IPS DF 4.7 (cell line): ENCODE measurements at regions not wholly inside any gene's neighbourhood (a gene's known extent, or its start where the extent isn't known, plus 50 kb on each side); places are given as distances from the start of the nearest gene placed in this dataset.

Source experiments
- DNase-seq: peaks from one replicate; pipeline ENCODE4 v3.0.0-alpha.2; 2013; ENCODE audit warnings: low spot score; ENCODE audit errors: extremely low read depth

DNA sequence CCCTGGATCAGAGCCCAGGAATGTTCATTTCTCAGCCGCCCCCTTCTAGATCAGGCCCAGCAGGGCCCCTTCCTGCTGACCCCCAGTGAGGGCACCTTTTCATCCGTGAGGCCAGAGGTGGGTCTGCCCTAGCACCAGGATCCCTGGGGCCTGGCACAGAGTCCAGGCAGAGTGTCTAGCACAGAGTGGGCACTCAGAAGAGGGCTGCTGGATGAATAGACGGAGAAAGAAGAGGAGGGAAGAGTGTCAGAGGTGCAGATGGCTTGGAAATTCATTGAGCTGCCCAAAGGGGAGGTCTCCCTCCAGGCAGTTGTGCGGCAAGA lies 106.5 kb downstream of the CPZ start:
- DNase-seq: no peak

DNA sequence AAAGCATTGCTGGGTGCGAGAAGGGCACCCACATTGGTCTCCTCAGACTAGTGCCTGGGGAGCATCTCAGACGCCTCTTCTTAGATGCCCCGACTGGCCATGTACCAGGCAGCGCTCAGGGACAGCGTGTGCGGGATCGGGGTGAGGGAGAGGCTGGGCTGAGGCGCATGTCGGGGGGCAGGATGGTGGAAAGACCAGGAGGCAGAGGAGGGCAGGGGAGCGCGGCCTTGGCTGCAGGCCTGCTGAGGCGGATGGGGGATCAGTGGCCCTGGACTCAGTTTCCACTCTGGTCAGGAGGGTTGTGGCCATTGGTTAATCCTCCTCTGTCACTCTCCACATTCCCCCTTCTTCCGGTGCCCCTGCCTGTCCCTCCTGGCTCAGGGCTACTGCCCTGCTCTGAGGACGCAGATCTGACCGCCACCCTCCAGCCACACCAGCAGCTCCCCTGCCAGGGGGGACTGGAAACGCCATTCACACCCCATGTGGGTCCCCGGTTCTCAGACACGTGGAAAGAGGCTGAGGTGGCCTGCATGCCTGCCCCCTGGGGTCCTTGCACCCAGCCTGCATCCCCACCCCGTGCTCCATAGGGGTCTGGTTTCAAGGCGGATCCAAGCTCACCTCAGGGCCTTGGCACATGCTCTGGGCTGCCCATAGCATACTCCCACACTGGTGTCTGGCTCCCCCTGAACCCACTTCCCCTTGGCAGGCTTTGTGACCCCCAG lies 105.9 kb downstream of the CPZ start:
- DNase-seq: no peak

DNA sequence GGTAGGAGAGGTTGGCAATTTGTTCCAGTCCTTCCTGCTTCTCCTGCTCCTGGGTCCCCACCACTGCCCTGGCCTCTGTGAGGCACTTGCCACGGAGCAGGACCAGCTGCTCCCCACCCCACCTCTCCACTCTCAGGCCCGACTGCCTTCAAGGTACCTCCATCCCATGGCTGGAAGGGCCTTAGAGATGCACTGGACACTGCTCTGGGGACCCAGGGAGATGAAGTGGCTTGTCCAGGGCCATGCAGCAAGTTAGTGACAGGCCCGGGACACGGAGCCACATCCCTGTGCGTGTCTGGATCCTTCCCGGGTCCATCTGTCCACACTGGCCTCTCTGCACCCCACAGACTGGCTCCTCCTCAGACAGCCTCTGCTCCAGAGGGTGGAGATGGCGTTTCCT lies 105.3 kb downstream of the CPZ start:
- DNase-seq: no peak

DNA sequence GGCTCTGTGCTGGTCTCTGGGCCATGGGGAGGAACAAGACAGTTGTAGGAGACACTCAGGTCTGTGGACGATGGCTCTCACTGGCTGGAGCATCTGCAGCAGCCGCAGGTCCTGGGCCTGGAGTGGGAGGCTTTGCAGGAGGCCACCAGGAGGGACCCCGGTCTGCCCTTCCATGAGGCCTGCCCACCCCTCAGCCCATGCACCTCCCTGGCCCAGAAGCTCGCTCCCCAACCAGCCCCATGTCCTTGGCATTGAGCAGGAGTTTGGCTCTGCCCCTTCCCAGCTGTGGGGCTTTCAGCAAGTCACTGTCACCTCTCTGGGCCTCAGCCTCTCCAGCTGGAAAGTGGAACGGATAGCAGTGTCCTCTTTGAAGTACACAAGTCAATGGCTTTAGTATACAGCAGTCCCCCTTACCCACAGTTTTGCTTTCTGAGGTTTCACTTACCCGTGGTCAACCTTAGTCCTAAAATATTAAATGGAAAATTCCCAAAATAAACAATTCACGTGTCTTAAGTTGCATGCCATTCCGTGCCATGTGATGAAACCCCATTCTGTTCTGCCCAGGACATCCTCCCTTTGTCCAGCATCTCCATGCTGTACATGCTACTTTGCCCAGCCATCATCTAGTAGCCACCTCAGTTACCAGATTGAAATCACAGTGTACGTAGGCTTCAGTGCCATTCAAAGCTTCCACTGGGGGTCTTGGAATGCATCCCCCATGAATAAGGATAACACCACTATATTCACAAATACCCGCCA lies 104.0 kb downstream of the CPZ start:
- no peak for DNase-seq

DNA sequence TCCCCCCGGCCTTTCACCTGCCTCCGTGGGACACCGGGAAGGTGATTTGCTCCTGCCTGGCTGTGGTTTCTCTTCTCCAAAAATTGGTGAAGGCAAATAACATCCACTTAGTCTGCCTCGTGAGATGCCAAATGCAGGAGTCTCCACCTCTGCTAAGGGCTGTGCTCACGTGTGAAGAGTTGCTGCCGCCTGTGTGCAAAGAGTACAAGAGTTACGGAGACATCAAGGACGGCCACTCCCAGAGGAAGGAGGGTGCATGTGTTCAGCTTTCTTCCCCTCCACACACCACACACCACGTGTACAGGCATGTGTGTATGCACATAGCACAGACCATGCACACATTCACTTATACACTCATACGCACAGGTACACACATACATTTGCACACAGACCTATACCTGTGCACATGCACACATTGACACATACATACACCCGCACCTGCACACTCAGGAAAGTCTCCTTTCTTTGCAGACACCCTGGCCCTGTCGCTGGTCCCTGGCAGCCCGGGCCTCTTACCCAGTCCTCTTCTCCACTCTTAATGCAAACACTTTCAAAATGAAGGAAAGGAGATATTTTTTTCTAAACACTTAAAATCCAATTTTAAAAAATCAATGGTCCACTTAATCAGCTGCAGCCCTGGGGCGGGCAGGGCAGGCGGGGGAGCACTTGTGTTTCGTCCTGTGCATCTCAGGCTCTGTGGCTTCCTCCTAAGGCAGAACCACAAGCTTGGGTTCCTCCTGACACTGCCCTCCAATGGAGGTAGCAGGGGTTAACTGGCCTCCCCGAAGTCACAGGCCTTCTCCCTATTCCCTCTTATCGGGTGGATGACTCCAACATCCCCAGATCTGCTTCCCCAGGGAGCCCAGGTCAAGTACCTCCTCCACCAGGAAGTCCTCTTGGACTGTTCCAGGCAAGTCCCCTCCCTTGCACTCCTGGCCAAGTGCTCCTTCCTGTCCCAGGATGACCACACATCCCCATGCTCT lies 103.0 kb downstream of the CPZ start:
- no peak for DNase-seq

DNA sequence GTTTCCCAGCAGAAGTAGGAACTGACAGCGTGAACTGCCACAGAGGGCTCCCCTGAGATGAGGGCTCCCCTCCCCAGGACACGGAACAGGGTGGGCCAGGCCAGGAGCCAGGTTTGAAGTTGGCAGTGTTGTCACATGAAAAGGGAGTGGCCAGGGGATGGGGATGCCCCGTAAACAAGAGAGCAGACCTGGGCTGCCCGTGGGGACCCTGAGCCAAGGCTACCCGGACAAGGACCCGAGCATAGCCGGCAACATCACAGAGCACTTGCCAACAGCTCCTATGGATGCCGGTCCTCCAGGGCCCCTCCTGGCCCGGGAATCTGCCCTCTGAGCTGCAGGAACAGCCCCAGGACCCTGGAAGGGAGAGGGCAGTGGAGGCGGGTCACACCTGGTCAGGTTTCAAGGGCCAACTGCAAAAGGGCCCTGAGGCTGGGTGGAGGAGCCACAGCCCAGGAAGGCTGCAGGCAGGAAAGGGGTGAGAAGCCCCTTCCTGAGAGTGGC lies 102.1 kb downstream of the CPZ start:
- DNase-seq: no peak

DNA sequence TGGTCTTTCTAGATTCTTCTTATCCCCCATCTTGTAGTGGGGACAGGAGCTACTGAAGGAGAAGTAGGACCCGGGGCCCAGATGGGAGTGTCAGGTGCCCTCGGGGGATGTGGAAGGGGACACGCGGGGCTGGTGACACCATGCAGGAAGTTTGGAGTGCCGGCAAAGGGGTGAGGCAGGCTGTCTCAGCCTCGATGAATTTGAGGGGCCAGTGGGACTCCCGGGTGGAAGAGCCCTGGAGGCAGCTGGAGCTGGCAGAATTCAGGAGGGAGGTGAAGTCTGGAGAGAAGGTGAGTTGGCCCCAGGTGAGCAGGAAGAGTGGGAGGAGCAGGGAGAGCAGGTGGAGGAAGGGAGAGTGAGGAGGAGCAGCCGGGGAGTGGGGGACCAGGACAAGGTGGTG lies 101.7 kb downstream of the CPZ start:
- no peak for DNase-seq

DNA sequence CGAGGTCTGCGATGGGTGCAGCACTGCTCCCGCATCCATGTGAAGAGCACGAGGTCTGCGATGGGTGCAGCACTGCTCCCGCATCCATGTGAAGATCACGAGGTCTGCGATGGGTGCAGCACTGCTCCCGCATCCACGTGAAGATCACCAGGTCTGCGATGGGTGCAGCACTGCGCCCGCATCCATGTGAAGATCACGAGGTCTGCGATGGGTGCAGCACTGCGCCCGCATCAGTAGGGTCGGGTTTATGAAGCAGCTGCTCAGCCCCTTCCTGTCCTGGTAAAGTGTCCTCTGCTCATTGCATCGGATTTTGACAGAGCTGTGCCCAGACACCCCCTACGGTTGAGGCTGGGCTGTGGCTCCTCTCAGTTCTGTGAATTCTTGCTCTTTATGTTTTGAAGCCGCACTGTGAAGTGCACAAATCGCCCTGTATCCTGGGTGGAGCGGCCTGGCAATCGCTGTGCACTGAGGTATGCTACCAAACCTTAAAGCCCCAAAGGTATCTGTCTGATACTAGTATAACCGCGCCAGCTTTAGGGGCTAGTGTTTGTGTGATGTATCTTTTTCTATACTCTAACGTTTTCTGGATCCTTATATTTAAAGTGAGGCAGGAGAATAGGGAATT lies 98.7 kb downstream of the CPZ start:
- no peak for DNase-seq

DNA sequence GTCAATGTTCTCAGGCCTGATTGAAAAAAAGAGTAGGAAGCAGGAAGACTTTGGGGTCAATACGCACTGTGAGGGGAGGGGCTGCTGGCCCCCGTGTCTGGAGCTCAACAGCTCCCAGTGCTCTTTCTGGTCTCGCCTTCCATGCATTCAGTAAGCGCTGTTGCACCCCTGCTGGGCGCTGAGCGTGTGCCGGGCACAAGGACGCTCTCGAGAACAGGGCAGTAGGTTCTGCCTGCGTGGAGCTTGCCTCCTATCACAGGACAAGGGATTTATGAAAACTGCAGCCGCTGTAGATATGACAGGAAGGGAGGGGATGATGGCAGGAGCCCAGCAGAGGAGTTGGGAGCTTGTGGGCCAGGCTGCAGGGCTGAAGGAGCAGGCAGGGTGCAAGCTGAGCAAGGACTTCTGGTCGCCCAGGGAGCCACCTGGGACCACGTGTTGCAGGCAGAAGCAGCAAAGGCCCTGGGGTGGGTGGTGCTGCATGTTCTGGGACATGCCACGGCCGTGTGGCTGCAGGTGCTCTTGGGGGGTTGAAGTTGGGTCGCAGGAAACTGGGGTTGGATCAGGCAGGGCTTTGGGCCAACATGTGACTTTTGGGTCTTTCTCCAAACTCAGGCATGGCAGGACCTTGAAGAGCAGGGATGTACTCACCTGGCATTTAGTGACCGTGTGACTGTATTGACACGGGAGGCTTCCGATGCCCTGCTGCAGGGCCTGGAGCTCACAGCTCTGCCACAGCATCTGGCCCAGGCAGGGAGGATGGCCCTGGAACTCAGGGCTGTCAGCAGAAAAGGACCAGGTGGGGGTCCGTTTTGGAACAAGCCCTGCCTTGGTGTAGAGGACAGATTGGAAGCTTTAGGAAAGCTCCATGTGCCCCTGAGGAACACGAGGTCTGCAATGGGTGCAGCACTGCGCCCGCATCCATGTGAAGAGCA lies 97.9 kb downstream of the CPZ start:
- no peak for DNase-seq

DNA sequence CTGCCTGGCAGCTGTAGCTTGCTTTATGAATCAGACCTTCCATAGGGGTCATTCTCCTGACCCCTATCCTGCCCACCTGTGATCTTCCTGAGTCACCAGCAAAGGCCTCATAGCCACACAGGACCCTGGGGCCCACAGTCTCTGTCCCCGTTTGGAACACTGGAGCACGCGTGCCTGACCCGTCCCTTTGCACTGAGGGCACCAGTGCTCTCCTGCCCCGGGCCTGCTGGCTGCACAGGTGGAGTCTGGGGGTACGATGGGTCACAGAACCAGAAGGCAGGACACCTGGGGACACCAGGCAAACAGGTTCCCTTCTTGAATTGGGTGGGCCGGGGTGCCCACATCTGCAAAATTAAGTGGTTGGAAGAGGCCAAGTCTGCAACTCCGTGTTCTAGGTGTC lies 97.2 kb downstream of the CPZ start:
- DNase-seq: no peak

DNA sequence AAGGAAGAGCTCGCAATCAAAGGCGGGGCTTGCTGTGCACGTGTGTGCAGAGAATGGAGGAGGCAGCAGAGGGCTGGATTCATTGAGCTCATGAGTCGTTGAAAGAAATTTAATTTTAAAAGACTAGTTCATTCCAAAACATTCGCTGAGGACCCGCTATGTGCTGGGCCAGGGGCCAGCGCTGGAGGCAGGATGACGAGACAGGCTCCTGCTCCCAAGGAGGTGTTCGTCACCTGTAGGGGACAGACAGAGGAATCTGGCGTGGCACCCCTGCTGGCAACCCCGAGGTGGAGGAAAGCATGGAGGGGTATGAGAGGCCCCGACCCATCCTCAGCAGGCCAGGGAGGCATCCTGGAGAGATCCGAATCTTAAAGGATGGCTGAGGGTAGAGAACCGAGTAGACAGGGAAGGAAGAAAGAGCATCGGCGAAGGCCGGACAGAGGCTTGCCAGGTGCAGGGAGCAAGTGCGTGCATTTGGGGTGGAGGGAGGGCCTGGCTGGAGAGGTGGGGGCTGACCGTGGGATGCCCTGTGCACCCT lies 96.4 kb downstream of the CPZ start:
- no peak for DNase-seq

DNA sequence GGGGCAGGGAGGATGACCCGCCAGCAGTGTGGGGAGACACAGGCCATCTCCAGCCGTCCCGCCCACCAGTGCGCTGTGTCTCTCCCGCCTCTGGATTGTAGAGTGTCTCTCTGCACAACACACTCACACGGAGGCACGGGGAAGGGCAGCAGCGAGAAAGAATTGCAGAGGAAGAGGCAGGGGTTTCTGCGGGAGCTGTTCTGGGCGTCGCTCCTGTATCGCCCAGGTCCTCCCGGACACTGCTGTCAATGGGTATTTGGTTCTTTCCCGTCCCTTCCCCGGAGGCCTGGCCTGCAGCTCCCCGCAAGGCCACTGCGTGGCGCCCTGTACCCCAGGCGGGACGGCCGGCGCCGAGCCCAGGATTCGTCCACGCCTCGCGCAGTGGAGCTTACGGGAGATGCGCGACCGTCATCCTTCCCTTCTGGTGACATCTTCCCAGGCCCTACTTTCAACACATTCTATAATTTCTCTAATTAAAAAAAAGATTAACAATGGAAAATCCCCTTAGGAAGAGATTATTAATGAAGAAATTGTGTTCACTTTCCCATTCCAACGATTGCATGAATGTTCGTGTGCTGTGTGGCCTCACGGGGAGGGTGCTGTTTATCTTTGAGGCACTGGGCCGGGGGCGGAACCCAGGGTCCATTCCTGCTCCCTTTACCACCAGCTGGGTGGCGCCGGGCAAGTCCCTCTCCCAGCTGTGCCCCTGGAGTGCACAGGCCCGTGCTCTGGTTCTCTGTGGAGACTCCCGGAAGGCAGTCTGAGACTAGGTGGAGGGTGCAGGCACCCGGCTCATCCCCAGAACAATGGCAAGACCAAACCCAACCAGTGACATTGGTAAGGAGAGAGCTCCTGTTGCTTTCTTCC lies 95.7 kb downstream of the CPZ start:
- peak; percentile 33 for DNase-seq

DNA sequence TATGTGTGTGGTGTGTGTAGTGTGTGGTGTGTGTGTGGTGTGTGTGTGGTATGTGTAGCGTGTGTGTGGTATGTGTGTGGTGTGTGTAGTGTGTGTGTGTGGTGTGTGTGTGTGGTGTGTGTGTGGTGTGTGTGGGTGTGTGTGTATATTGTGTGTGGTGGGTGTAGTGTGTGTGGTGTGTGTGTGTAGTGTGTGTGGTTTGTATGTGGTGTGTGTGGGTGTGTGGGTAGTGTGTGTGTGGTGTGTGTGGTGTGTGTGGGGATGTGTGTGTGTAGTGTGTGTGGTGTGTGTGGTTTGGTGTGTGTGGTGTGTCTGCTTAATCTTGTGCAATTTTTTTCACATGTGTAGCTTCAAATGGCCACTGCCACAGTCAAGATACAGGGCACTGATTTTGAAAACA lies 94.5 kb downstream of the CPZ start:
- DNase-seq: no peak

DNA sequence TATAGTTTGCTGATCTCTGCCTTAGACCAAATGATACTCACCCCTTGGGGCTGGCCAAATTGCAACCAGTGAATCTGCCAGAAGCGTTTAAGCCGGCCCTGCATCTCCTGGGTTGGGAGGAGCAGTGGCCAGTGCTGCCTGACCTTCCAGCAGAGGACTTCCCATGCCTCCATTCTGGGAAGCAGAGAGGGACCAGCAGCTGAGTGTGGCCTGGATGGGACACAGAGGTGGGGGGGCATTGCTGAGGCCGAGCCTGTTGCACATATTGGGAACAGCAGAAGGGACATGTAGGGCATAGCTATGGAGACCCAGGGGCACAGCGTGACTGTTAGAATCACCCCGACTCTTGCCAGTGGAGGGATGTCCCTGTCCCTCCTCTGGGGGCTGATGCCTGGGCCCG lies 93.3 kb downstream of the CPZ start:
- DNase-seq: no peak

DNA sequence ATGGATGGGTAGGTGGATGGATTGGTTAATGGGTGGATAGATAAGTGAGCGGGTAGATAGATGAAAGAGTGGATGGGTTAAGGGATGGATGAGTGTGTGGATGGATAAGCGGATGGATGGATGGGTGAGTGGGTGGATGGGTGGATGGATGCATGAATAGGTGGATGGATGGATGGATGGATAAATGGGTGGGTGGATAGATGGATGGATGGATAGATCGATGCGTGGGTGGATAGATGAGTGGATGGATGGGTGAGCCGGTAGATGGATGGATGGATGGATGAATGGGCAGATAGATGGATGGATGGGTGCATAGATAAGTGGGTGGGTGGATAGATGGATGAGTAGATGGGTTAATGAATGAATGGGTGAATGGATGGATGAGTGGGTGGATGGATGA lies 90.9 kb downstream of the CPZ start:
- DNase-seq: no peak

DNA sequence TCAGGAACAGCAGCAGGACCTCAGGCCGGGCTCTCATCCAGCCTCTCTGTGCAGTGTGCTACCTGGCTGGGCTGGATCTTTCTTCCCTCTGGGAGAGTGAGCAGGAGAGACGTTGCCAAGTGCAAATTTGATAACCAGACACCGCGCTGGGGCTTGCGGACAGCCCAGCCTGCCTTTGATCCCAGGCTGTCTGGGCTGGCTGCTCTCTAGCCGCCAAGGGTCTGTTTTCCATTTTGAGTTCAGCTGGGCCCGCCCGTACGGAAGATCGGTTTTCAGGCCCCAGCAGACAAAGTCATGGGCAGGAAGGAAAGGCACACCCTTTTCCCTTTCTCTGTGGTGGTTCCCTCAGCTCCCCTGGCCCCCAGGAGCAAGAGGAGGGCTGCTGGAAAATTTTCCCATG lies 90.2 kb downstream of the CPZ start:
- DNase-seq: no peak

DNA sequence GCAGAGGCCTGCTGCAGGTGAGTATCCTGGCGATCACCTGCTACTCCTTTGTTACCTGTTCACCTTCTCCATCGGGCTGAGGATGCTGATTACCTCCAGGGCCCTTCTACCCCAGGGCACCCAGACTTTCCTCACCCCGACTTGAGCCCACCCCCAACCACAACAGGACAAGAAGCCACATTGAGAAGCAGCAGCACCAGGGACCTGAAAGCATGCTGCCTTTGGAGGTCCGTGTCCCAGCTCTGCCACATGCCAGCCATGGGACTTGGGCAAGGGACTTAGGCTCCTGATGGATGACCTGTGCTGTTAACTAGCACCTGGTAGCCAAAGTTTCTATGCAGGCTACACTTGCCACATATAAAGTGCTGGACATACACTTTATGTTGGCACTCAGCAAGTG lies 89.7 kb downstream of the CPZ start:
- DNase-seq: no peak

DNA sequence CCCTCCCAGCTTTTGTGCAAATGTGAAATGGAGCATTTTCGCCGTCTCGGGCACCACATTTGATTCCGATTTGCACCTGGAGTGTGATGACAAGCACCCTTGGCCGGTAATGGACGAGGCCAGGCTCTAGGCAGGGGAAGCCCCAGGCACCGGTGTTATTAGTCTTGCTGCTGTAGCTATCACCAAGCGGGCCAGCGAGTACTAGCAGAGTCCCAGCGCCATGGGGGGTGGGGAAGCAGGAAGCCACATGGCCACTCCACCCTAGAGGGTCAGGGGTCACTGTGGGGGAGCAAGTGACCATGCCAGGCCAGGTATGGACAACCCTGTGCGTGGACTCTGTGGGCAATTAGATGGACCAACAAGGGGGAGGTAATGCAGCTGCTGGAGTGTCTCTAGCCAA lies 88.8 kb downstream of the CPZ start:
- DNase-seq: no peak

DNA sequence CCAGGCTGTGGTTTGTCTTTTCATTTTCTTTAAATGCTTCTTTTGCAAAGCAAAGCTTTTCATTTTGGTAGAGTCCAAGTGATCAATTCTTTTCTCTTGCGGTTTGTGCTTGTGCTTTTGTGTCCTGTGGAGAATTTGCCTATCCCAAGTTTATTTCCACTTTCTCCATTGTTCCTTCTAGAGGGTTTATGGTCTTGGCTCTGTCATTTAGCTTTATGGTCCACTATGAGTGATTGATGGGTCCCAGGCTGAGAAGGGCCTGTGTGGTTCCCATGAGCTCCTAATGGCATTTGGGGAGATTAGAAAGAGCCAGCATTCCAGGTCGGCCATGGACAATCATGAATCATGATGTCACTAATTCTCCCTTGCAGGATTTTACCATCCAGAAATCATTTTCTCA lies 86.5 kb downstream of the CPZ start:
- DNase-seq: no peak
